Adrenal gland (tissue), 5 donors: ENCODE measurements at regions not wholly inside any gene's neighbourhood (a gene's known extent, or its start where the extent isn't known, plus 50 kb on each side); places are given as distances from the start of the nearest gene placed in this dataset.
"Not testable (repeated sequence)": the region's sequence is repeated elsewhere in the genome, so short reads cannot be mapped to it uniquely, and the experiment has no call there.

ENCODE experiments used
- POLR2A ChIP-seq, 2 donors: fragments of 450-650 bp; IDR thresholded peaks; one replicate each; pipeline ENCODE4 v1.6.1; 2017; ENCODE audit warnings: antibody characterized with exemption in 2 of 2, mild to moderate bottlenecking in 2 of 2, moderate library complexity in 1 of 2
- TF ChIP-seq, protein P1 (sequence below), 6 experiments: fragments of 450-650 bp in 4 of 6; fragments of 200-600 bp in 2 of 6; sonication (generic) in 1 of 6; IDR thresholded peaks; 1 replicate in 5 of 6; 2 replicates in 1 of 6; pipeline versions ENCODE4 v1.5.1 to v1.8.0; 2016 to 2021; ENCODE audit warnings: antibody characterized with exemption in 6 of 6, mild to moderate bottlenecking in 2 of 6, moderate library complexity in 1 of 6
- donor health status: DM: no; HTN: no; CAD: no.

DNA sequence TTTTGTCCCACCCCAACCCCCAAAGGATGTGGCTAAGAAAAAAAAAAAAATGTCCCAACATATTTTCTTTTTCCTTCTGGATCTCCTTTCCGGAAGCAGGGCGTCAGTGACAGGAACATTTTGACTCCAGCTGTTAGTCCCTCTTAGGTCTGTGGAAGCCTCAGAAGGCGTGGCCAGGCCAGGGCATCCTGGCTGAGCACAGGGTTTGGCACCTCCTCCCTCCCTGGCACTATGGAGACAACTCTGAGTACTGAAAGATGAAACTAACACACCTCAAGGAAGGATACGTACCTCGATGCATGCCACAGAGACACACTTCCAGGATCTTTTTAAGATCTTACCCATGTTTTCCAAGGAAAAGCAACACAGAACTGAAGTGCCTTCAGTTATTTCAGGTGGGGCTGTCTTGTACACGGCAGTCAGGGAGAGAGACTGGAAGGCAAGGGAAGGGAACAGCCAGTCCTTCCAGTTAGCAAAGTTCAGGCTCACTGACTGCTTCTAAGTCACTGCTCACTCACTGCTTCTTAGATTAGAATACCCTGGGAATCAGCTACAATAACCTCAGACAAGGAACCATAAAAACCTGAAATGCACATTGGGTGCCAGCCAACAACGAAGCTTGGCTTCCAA, 406.9 kb upstream of the NPAP1 start:
- TF ChIP-seq, protein P1, sequence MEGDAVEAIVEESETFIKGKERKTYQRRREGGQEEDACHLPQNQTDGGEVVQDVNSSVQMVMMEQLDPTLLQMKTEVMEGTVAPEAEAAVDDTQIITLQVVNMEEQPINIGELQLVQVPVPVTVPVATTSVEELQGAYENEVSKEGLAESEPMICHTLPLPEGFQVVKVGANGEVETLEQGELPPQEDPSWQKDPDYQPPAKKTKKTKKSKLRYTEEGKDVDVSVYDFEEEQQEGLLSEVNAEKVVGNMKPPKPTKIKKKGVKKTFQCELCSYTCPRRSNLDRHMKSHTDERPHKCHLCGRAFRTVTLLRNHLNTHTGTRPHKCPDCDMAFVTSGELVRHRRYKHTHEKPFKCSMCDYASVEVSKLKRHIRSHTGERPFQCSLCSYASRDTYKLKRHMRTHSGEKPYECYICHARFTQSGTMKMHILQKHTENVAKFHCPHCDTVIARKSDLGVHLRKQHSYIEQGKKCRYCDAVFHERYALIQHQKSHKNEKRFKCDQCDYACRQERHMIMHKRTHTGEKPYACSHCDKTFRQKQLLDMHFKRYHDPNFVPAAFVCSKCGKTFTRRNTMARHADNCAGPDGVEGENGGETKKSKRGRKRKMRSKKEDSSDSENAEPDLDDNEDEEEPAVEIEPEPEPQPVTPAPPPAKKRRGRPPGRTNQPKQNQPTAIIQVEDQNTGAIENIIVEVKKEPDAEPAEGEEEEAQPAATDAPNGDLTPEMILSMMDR (IDR thresholded peaks at IDR 0.05) = not testable (repeated sequence)
- not testable (repeated sequence) for TF ChIP-seq POLR2A (IDR thresholded peaks at IDR 0.05)
